OCI-LY1 (cell line): ENCODE measurements at regions not wholly inside any gene's neighbourhood (a gene's known extent, or its start where the extent isn't known, plus 50 kb on each side); places are given as distances from the start of the nearest gene placed in this dataset.

Source experiments
- H2AFZ ChIP-seq: fragments of 200-600 bp; sonication (generic), shearing (Covaris generic); 2 replicates; pipeline ENCODE4 v1.6.0; 2014; ENCODE audit warnings: antibody characterized with exemption, mild to moderate bottlenecking, low read length
- H3F3A ChIP-seq: fragments of 200-600 bp; sonication (generic), shearing (Covaris generic); 2 replicates; pipeline ENCODE4 v1.6.0; 2014; ENCODE audit warnings: mild to moderate bottlenecking, antibody characterized with exemption, low read length, moderate library complexity; ENCODE audit not compliant: insufficient read depth
- H3K27ac ChIP-seq: fragments of 200-600 bp; sonication (generic); 2 replicates; pipeline ENCODE4 v1.5.1; 2014; ENCODE audit warnings: low read length, mixed run types, mild to moderate bottlenecking, low read depth; ENCODE audit not compliant: poor library complexity, severe bottlenecking
- H3K27me3 ChIP-seq: fragments of 200-600 bp; sonication (generic); 2 replicates; pipeline ENCODE4 v1.6.0; 2014; ENCODE audit warnings: antibody characterized with exemption, mild to moderate bottlenecking, low read length, moderate library complexity; ENCODE audit not compliant: insufficient read depth
- H3K36me3 ChIP-seq: fragments of 200-600 bp; sonication (generic); 2 replicates; pipeline ENCODE4 v1.6.1; 2014; ENCODE audit warnings: mild to moderate bottlenecking, antibody characterized with exemption, low read length, moderate library complexity, mixed read lengths; ENCODE audit not compliant: insufficient read depth
- H3K4me1 ChIP-seq: fragments of 200-600 bp; sonication (generic); 2 replicates; pipeline ENCODE4 v1.5.1; 2014; ENCODE audit warnings: mild to moderate bottlenecking, low read length, moderate library complexity; ENCODE audit not compliant: insufficient read depth, severe bottlenecking
- H3K4me2 ChIP-seq: fragments of 200-600 bp; sonication (generic), shearing (Covaris generic); 2 replicates; pipeline ENCODE4 v1.6.1; 2014; ENCODE audit warnings: low read length
- H3K4me3 ChIP-seq: fragments of 200-600 bp; sonication (generic); 2 replicates; pipeline ENCODE4 v1.5.1; 2014; ENCODE audit warnings: low read length, low read depth, mild to moderate bottlenecking, mixed read lengths; ENCODE audit not compliant: poor library complexity, severe bottlenecking
- H3K79me2 ChIP-seq: fragments of 200-600 bp; shearing (Covaris generic); 2 replicates; pipeline ENCODE4 v1.6.1; 2016; ENCODE audit warnings: mixed run types, low read length, mixed read lengths; ENCODE audit not compliant: insufficient read depth
- H3K9ac ChIP-seq: fragments of 200-600 bp; sonication (generic), shearing (Covaris generic); 2 replicates; pipeline ENCODE4 v1.6.1; 2014; ENCODE audit warnings: mild to moderate bottlenecking, low read length, mixed read lengths
- H3K9me2 ChIP-seq: fragments of 200-600 bp; sonication (generic), shearing (Covaris generic); 2 replicates; pipeline ENCODE4 v1.6.1; 2014; ENCODE audit warnings: low read depth, mild to moderate bottlenecking, low read length, mixed read lengths
- H3K9me3 ChIP-seq: fragments of 200-600 bp; shearing (Covaris generic); 2 replicates; pipeline ENCODE4 v1.6.1; 2014; ENCODE audit warnings: low read length, mixed read lengths
- H4K20me1 ChIP-seq: fragments of 200-600 bp; sonication (generic), shearing (Covaris generic); 2 replicates; pipeline ENCODE4 v1.6.0; 2016; ENCODE audit warnings: mild to moderate bottlenecking, low read length; ENCODE audit not compliant: insufficient read depth
- EZH2 ChIP-seq: fragments of 200-600 bp; sonication (generic), shearing (Covaris generic); IDR thresholded peaks from 2 replicates; pipeline ENCODE4 v1.8.0; 2017; ENCODE audit warnings: borderline replicate concordance, mixed run types, mild to moderate bottlenecking, antibody characterized with exemption, low read length, moderate library complexity, mixed read lengths
- TF ChIP-seq, protein P1 (sequence below): fragments of 200-600 bp; sonication (generic), shearing (Covaris generic); IDR thresholded peaks from 2 replicates; pipeline ENCODE4 v1.5.1; 2017; ENCODE audit warnings: mild to moderate bottlenecking, antibody characterized with exemption, low read length, moderate library complexity, mixed read lengths

DNA sequence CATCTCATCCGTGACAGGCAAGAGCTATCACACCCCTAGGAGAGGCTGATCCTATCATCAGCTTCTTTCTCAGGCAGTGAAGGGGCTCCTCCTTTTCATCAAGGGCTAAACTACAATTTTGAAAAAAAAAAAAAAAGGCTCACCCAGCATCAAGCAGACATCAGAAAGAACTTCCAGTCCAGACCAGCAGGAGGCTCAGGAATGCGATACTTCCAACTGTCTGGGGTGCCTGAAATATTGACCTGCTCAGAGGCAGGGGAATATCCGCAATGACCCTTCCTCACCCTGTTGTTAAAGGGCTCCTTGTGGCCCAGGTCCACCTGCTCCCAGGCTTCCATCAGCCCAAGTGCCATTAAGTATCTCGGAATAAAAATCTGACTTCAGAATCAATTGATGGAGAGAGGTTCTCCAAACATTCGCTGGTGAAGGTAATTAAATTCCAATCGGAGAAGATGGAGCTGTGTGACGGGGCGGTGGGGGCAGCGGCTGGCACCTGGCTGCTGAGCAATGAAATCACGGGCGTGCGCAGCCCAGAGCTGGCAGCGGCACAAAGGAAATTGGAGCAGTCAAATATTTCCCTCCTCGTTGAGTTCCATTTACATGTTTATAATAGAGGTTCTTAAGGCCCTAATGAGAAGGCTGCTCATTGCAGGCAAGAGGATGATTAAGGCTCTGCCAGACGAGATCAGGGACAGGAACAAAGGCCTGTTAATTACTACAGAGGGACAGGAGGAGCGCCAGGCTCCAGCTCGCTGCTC lies 69.0 kb upstream of the THY1 start:
- H4K20me1 ChIP-seq, result no peaks in the 10 kb centered on the region
- H3K27me3 ChIP-seq, result no peaks in the 10 kb centered on the region
- TF ChIP-seq, protein P1, sequence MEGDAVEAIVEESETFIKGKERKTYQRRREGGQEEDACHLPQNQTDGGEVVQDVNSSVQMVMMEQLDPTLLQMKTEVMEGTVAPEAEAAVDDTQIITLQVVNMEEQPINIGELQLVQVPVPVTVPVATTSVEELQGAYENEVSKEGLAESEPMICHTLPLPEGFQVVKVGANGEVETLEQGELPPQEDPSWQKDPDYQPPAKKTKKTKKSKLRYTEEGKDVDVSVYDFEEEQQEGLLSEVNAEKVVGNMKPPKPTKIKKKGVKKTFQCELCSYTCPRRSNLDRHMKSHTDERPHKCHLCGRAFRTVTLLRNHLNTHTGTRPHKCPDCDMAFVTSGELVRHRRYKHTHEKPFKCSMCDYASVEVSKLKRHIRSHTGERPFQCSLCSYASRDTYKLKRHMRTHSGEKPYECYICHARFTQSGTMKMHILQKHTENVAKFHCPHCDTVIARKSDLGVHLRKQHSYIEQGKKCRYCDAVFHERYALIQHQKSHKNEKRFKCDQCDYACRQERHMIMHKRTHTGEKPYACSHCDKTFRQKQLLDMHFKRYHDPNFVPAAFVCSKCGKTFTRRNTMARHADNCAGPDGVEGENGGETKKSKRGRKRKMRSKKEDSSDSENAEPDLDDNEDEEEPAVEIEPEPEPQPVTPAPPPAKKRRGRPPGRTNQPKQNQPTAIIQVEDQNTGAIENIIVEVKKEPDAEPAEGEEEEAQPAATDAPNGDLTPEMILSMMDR, result no peak
- no peak for TF ChIP-seq EZH2
- H3K4me1 ChIP-seq, result no peaks in the 10 kb centered on the region
- H2AFZ ChIP-seq, result no peak overlapping the region
- no peaks in the 10 kb centered on the region for H3K79me2 ChIP-seq
- H3K9me2 ChIP-seq, result no peaks in the 10 kb centered on the region
- H3K4me3 ChIP-seq, result no peak overlapping the region
- H3K9me3 ChIP-seq, result no peaks in the 10 kb centered on the region
- no peaks in the 10 kb centered on the region for H3F3A ChIP-seq
- H3K27ac ChIP-seq, result no peak overlapping the region
- no peak overlapping the region for H3K9ac ChIP-seq
- H3K4me2 ChIP-seq, result no peak overlapping the region
- H3K36me3 ChIP-seq, result no peaks in the 10 kb centered on the region

DNA sequence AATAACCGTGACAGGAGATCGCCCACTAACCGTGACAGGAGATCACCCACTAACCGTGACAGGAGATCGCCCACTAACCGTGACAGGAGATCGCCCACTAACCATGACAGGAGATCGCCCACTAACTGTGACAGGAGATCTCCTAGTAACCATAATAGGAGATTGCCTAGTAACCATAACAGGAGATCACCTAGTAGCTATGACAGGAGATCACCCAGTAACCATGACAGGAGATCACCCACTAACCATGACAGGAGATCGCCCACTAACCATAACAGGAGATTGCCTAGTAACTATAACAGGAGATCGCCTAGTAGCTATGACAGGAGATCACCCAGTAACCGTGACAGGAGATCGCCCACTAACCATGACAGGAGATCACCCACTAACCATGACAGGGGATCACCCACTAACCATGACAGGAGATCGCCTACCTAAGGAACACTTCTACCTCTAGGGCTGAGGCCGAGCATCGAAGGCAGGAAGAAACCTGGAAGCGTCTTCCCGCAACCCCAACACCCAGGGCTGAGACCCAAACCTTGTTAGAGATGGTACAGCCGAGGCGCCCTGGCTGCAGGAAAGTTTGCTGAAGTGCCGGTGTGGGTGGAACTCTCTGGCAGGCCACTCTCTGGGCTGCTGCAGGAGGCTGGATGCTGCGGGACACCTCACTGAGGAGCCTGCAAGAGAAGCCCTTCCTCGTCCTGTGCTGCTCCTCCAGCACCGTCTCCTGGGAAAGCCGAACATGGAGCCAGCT lies 67.5 kb upstream of the THY1 start:
- H3K9ac ChIP-seq, result no peak overlapping the region
- TF ChIP-seq EZH2, result no peak
- TF ChIP-seq, protein P1, result no peak
- no peak overlapping the region for H3K4me2 ChIP-seq
- H2AFZ ChIP-seq, result no peak overlapping the region
- H3K4me1 ChIP-seq, result no peaks in the 10 kb centered on the region
- no peak overlapping the region for H3K27ac ChIP-seq
- H3K9me2 ChIP-seq, result no peaks in the 10 kb centered on the region
- H3K4me3 ChIP-seq, result no peak overlapping the region
- H3K27me3 ChIP-seq, result no peaks in the 10 kb centered on the region
- H3F3A ChIP-seq, result no peaks in the 10 kb centered on the region
- no peaks in the 10 kb centered on the region for H3K9me3 ChIP-seq
- H3K36me3 ChIP-seq, result no peaks in the 10 kb centered on the region
- no peaks in the 10 kb centered on the region for H3K79me2 ChIP-seq
- no peaks in the 10 kb centered on the region for H4K20me1 ChIP-seq

DNA sequence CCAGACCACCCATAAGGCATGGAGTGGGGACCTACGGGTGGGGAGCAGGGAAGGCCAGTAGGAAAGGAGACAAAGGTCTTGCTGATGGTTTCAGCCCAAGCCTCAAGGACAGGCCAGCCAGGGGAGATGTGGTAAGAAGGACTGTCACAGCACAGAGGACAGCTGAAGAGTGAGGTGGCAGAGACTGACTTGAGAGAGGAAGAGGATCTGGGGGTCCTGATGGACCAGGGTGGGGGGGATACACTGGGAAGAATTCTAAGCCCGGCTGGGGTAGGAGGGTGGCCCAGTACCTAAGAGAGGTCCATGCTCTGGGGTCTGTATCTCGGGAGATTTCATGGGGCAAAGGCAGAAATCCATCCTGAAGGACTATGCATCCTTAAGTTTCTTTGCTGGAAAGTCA lies 66.1 kb upstream of the THY1 start:
- Histone ChIP-seq H3K36me3 (no peaks in the 10 kb centered on the region), H3F3A (no peaks in the 10 kb centered on the region), H3K4me2 (no peak overlapping the region), H3K27me3 (no peaks in the 10 kb centered on the region), H3K27ac (no peak overlapping the region), H3K9ac (no peak overlapping the region), H3K9me3 (no peaks in the 10 kb centered on the region), H3K9me2 (no peaks in the 10 kb centered on the region), H2AFZ (no peak overlapping the region), H3K4me3 (no peak overlapping the region), H4K20me1 (no peaks in the 10 kb centered on the region), H3K79me2 (no peaks in the 10 kb centered on the region), H3K4me1 (no peaks in the 10 kb centered on the region)
- TF ChIP-seq EZH2, result no peak
- TF ChIP-seq, protein P1, result no peak
